Inflammatory macrophage treated with lipopolysaccharide for 1 hour (primary cell): ENCODE measurements at regions not wholly inside any gene's neighbourhood (a gene's known extent, or its start where the extent isn't known, plus 50 kb on each side); places are given as distances from the start of the nearest gene placed in this dataset.
"Not testable (repeated sequence)": the region's sequence is repeated elsewhere in the genome, so short reads cannot be mapped to it uniquely, and the experiment has no call there.

Source experiments
- DNase-seq, 2 donors: peaks; one replicate each; pipeline ENCODE4 v3.0.0-alpha.2; 2020 to 2022

DNA sequence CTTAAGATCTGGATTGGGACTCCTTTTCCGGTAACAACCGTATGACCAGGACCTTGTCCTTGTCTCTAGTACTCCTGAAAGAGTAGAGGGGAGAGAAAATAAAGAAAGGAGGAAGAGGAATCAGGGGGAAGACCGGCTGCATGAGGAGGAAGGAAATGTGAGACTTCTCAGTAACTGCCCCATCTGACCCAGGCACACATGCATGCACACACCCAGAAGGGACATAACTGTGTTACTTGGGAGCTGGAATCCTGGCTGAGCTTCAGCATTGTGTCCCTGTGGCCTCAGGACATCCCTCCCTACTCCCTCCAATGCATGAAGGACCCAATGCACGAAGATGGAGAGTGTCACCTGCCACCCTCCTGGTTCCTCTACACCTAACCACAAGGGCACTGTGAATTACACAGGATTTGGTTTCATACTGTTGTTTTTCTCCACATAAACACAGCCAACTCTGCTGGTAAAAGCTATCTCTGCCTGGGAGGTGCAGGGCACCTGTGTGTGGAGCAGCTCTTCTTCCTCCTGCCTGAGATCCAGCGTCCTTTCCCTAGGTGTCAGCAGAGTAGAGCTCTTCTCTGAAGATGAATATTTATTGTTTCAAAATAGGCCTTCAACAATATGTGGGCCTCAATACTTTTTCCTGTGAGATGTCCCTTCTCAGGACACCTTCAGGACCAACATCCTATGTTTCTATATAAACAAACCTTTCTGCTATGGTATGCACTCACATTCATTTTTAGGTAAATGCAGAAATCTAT is 574.1 kb upstream of the ID2 start:
- no peak for DNase-seq

DNA sequence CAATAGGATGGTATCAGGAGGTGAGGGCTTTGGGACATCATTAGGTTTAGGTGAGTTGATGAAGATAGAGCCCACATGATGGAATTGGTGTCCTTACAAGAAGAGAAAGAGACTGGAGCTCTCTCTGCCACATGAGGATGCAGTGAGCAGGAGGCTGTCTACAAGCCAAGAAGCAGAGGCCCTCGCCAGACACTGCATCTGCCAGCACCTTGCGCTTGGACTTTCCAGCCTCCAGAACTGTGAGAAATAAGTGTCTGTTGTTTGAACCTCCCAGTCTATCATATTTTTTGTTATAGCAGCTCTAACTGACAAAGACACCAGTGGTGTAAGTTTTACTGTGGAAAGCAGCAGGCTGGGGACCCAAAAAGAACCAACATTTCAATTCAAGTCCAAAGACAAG is 571.1 kb upstream of the ID2 start:
- no peak for DNase-seq

DNA sequence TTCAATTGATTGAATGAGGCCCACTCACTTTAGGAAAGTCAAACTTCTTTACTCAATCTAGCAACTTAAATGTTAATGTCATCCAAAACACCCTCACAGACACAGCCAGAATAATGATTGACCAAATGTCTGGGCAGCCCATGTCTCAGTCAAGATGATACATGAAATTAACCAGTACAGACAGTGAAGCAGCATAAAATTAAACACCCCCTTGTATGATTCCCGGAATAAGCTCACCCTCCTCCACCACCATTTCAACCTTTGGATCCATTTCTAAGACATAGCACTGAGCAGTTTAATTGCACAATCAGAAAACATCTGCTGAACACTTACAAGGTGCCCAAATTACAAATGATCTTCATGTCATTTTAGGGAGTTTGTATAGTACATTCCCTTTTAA is 570.7 kb upstream of the ID2 start:
- DNase-seq: no peak

DNA sequence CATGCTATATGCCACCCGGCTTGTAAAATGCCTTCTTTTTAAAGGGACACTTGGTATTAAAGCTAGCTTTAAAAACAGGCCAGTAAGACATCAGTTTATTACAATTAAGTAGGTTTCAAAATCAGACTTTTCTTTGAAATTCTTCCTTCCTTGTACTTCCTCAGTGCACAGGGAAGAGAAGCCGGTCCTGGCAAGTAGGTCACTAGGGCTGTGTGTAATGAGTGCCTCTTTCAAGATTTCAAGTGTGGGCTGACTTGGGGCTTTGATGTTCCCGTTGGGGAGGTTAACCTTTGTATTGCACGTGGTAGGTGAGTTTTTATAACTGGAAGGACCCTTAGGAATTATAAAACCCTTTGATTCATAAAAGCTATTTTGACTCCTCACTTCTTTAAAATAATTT is 566.4 kb upstream of the ID2 start:
- peak; percentile 52 to 63 for DNase-seq

DNA sequence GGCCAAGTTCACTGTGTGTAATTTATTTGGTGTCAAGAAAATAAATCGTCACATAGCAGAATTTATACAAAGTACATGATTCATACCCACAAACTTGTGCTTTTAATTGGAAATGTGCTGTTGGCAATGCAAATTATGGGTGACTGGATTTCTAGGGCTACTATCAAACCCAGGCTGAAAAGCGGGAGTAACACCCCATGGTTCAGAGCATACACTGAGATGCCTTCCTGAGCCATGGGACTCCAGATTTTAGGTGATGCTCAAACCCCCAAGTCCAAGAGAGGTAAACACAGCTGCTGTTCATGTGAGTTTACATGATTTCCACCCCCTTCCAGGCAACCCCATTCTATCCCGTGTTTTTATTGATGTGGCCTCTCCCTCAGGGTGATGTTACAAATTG is 565.9 kb upstream of the ID2 start:
- DNase-seq: no peak

DNA sequence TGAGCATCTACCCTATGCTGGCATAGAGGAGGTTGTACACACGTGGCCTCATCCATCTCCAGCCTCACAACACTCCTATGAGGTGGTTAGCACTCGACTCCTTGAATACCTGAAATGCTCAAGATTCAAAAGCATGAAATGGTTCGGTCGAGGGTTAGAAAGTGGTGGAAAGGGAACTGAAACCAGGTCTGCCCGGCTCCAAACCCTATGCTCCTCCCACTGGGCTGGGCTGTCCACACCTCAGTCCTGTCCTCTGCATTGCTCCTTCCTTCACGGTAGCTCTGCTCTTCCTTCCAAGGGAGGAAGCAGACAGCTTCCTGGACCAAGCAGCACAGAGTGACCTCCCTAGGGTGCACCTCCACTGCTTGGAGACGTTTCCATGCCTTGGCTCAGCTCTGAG is 565.2 kb upstream of the ID2 start:
- peak in 1 of 2 donors; percentile 26 for DNase-seq

DNA sequence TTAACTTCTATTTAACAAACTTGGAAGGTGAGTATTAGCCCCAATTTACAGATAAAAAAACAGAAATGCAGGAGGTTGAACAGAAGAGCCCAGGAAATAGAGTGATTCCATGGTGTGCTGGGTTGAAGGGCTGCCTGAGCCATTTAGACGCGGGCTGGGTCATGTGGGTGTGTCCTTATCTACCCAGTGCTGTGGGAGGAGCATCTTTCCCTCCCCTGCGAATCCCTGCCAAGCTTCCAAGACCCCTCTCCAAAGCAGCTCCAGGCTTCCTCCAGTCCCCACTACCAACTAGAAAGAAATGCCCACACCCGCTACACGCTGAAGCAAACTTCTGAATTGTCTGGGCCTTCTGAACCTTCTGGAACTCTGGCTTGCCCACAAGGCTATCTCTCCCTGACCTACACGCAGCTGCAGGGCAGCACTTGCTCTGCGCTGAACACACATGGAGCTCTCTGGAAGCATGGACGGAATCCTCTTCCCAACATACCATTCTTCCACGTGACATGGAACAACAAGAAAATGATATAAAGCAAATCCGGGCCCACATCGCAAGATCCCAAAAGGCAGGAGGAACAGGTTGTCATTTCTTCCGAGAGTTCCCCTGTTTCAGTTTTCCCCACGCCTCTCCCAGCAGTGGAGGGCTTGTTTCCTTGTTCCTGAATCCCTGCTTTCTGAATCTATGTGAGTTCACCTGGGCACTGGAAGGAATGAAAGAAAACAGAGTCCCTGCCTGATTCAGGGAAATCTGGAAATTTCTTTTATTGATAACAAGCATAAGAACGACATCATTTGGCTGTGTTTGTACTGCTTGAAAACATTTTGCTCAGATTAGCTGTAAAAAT is 562.7 kb upstream of the ID2 start:
- DNase-seq: no peak

DNA sequence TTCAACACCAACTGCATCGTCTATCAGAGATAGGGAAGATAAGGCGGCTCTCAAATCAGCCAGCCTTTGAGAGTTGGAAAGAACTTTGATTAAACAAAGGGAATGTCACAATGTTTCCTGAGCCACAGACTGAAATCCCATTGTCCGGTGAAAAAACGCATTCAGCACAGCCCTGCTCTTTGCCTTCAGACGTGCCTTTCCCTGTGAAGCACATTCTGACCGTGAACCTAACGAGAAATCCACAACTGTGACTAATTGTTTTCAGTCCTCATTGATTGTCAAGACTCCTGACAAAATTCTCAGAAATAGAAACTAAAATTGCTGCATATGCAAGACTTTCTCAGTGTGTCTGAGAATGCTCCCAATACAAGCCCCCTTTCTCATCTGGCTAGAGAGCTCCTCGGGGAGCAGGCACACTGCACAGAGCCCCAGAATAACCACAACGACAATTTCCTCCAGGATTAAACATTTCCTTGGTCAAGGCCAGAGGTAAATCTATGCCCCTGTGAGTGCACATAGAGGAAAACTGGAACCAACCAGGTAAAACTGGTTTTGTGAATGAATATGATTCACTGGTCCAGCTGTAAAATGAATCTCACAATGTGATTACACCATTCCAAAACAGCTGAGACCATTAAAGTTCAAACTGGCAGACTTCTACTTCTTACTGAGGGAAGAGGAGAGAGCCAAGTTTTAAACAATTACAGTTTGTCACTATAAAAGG is 561.9 kb upstream of the ID2 start:
- DNase-seq: no peak

DNA sequence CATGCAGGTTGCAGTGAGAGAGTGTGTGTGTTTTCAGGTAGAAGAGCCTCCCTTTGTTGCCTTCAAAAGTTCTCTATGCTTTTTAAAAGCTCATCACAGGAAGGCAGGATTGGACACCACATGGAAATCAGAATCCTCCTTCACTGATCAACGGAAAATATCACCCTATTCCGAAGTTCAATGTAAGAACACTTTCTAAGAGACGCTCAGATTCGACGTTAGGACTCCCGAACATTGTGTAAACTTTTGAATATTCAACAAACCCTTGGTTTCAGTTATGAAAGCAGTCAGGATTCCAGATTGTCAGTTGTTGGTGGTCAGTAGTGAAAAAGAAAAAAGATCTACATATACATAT is 561.4 kb upstream of the ID2 start:
- DNase-seq: no peak

DNA sequence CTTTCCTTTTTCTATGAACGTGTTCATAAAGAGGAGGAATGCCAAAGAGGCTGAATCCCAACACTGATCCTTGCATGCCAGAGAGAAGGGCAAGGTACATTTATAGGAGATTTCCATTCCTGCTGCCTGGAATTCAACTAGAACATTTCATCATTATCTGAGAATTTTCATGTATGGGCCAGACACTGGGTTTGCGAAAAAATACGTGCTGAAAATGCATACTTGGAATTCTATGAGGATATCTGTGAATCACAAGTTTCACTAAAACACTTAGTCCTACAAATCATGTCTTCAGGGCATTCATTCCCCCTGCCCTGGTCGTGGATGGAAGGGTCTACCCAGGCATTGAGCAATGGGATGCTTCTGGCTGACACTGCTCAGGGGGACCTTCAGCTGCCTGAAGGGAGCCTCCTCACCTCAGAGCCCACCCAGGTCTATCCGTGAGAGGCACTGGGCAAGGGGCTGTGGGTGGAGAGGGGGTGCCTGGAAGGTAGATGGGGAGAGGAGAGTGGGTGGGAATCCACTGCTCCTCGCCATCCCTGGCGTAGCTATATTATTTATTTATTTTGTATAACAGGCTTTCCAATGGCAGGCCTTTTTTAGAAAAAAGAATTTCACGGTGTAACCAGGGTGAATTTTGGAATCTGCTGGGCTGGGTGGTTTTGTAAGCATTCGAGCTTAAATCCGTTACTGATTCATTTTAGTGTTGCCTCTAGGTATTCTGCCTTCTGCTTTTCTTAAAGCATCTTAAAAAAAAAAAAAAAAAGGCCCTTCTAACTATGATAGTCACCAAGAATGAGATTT is 560.6 kb upstream of the ID2 start:
- no peak for DNase-seq

DNA sequence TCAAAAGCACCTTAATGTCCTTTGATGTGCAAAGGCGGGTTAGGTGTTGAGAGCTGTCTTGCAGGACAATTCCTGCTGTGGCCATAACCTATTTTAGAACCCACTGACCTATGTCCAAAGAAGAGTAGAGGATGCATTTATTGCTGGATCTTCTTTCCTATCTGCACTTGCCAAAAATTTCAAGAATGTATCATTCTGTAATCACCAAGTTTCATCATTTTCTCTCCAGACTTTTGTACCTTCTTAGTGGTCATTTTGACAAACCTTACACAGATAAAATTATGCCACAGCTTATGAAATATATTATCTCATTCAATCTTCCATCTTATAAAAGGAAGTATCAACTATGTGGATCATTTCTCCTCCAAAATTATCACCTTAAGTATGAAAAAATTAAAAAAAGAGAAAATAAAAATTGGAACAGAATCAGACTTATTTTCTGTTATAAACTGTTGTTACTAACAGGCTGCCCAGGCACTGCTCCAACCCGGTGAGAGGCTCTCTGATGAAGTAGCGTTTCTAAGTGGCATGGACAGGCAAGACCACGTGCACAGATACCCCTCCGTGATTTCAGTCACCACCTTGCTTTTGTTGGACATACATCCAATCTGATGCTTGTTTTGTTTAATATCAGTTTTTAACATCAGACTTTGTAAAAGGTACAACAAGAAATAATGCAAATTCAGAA is 559.9 kb upstream of the ID2 start:
- no peak for DNase-seq

DNA sequence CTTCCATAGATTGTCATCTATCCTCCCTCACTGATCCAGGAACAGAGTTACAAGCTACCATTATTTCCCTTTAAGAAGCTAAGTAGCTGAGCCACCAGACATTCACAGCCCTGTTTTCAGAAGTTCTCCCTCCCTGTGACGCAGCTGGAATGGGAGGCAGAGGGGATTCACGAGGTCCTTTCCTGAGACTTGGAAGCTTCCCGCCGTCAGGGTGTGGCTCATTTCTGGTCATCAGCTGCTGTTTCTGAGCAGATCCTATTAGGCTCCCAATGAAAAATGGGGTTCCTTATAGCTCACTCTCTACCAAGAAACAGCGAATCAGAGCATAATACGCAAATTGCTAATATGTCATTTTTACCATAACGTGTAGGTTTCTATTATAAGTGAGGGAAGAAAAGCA is 559.3 kb upstream of the ID2 start:
- DNase-seq: no peak

DNA sequence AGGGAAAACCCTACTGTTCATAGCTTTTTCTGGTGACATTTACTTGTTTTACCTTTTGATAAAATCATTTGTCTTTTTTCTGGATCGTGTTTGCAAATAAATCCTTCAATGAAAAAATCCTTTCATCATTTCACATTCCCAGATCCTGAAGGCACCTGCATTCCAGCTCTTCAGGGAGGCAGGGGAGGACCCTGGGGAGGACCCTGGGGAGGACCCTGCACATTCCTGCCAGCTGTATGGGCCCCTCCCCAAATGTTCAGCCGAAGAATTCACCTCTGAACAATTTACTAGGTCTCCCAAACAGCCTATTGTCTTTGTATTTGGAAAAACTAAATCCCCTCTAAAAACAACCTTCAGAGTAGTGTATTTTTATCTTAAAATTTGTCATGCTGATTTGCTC is 558.4 kb upstream of the ID2 start:
- DNase-seq: no peak

DNA sequence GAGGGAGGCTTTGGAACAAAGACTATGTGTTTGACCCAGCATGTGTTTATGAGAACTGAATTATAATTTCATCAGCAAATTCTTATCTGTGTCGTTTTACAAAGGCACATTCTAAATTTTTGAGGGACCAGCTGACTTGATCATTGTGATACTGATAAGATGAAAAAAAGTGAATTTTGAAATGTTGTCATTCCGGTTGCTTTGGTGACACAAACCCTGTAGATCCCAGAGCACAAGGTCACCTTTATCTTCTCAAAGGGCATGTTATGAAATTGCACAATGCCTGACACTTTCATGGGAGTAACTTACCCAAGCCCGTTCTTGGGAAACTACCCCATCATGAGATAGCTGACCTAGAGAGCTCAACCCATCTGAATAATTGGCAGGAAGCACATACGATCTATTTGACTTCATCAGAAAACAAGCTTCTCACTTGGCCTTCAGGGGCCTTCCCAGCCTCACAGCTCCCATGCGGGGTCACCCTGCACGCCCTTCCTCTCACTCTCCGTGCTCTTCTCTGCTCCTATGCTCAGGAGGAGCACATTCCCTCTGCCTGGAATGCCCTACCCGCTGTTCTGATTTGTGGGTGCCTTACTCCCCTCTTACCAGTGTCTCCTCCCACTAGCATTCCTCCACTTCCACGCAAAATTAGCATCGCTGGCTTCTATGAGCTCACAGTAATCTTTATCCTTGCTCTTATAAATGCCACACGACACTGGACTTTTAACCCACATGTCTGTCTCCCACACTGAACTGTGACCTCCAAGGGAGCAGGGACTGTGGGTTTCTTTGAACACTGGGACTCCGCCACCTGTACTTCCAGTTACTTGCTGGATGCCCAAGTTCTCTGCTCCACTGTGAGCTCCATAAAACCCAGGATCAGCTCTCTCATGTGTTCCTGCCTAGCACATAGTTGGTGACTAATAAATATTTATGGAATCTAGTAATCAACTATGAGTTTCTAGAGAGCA is 555.8 kb upstream of the ID2 start:
- peak; percentile 46 to 90 for DNase-seq

DNA sequence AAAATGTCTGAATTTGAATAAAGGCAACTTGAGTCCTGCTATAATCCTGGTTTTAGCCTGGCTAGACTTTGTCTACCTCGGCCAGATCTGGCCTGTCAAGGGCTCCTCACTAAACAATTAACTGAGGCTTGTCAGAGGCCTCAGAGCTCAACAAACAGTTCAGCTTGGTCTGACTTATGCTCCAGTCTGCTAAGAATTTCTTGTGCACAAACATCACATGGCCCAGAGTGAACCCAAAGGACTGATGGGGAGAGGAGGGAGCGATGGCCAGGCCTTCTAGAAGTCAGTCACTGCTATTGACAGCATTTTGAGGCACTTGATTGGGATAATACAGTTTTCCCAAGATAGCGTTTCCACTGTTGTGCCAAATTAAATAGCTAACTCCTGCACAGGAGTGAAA is 555.1 kb upstream of the ID2 start:
- no peak for DNase-seq

DNA sequence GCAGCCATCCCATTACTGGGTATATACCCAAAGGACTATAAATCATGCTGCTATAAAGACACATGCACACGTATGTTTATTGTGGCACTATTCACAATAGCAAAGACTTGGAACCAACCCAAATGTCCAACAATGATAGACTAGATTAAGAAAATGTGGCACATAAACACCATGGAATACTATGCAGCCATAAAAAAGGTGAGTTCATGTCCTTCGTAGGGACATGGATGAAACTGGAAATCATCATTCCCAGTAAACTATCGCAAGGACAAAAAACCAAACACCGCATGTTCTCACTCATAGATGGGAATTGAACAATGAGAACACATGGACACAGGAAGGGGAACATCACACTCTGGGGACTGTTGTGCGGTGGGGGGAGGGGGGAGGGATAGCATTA is 550.4 kb upstream of the ID2 start:
- not testable (repeated sequence) for DNase-seq

DNA sequence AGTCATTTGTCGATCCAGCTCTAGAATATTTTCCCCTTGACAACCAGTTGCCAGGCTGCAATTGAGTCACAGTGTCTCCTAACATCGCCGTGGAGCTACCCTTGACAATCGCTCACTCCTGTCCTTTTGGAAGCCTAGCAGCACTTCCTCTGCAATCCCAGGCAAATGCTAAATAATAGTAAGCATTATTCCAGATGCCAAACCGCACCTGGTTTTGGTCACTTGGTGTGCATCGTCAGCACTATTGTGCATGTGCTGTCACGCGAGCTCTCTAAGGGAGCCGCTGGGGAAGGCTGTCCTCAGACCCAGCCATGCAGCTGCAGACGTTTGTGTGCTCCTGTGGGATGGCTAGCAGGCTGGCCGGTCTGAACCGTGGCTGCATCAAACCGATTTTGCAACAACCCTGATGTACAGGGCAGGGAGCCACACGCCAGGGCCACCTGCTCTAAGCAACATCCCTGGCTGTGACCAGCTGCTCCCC is 549.5 kb upstream of the ID2 start:
- DNase-seq: no peak

DNA sequence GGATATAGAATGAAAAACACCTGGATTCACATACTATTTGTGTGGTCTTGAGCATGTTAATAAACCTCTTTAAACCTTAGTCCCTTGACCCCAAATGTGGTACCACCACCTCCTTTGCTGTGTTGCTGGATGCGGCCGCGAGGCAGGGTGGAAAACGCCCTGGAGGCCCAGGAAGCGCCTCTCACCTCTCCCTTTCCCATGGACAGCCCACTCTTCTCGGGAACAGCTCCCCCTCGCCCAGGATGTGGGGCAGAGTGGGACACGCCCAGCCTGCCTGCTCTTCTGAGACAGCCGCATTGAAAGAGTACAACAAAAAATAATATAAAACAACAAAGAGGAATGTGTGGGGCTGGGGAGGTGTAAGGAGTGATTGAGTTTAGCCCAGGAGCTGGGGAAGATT is 549.0 kb upstream of the ID2 start:
- no peak for DNase-seq

DNA sequence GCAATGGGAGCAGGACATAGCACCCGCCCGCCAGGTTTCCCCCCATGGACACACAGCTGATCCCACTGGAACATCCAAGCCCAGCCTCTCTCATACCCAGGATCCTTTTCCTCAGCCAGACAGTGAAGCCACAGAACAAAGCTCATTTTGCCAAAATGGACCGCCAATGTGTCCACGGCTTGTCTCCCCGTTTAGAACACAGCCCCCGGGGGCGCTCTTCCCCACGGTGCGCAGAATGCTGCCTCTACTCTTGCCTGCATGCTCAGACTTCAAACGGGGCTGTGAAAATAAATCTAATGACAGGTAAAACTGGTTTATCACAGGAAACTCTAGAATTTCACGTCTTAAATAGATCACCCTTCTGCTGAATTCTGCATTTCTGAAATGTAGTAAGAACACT is 548.5 kb upstream of the ID2 start:
- DNase-seq: no peak

DNA sequence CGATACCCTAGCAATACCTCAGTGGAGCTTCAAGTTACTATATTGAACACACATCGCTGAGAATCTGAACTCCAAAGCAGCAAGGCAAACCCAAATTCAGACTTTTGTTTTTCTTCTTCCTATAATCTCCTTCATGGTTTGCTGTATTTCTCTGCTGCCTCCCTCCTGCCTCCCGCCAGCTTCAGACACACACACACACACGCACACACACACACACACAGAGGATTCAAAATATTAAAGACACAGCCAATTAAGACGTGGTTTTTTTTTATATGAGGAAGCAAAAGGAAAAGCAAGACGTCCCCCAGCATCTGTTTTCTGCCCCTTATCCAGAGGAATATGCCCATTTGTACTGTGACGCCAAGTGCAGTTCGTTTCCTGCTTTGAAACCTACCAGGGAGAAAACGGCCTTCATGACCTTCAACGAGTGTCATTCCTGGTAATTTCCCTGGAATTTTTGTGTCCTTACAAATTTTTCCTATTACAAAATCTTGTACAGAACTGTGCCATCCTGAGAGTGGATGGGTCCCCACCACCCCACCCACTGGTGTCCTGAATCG is 547.9 kb upstream of the ID2 start:
- peak; percentile 46 to 47 for DNase-seq

DNA sequence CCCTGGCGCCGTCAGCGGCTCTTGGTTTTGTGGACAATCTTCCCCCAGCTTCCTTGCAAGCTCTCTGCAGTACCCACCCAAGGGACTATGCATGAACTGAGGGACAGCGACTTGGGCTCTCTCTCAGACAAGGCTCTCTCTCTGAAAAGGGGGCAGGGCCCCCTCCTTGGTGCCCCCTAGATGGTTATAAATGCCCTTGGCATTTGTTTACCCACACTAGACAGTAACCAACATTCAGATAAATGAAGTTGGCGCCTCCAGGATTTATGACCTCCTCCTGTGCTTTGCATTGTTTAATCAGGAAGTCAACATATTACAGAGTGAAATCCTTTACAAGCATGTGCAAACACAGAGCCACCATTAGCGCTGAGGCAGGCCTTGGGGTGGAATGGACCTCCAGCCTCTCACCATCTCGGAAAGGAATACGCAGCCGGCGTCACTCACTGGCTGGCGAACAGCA is 547.4 kb upstream of the ID2 start:
- DNase-seq: no peak
